Breast epithelium (tissue), 3 donors: ENCODE measurements at regions not wholly inside any gene's neighbourhood (a gene's known extent, or its start where the extent isn't known, plus 50 kb on each side); places are given as distances from the start of the nearest gene placed in this dataset.

ENCODE experiments used
- CTCF ChIP-seq, 3 donors: fragments of 450-650 bp; IDR thresholded peaks; one replicate each; pipeline ENCODE4 v1.5.1; 2016 to 2017; ENCODE audit warnings: antibody characterized with exemption in 3 of 3, mild to moderate bottlenecking in 3 of 3, moderate library complexity in 3 of 3
- POLR2A ChIP-seq: fragments of 450-650 bp; IDR thresholded peaks from one replicate; pipeline ENCODE4 v1.6.1; 2016; ENCODE audit warnings: antibody characterized with exemption, mild to moderate bottlenecking, moderate library complexity
- POLR2AphosphoS5 ChIP-seq, 3 donors: sonication (generic); formaldehyde crosslinking; IDR thresholded peaks; one replicate each; pipeline ENCODE4 v1.6.1; 2017; ENCODE audit warnings: antibody characterized with exemption in 3 of 3

DNA sequence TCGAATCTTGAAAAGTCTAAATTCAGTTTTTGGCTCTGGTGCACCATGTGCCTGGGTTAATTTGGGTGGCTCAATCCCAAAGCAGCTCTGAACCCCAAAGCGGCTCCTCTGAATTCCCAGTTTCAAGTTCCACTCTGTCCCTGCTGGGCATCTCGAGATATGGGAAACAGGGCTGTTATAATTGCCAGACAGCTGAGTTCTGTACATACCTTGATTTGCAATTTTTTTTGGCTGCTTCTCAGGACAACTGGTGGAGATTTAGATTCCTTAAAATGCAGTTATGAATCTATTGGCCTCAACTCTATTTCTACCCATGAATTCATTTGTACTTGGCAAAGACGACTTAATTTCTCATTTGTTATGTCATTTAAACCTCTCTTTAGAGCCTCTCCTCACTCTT, 808.5 kb downstream of the TLE4 start:
- TF ChIP-seq CTCF (IDR thresholded peaks at IDR 0.05) (no peak), POLR2A (no peak), POLR2AphosphoS5 (IDR thresholded peaks at IDR 0.05) (no peak)
